ENCODE measurements at regions not wholly inside any gene's neighbourhood (a gene's known extent, or its start where the extent isn't known, plus 50 kb on each side); places are given as distances from the start of the nearest gene placed in this dataset.

- TF ChIP-seq POLR2A (IDR thresholded peaks at IDR 0.05; ENCODE audit: low read depth, low read length) (no peak), TAF1 (IDR thresholded peaks at IDR 0.05; ENCODE audit: low read depth, low read length) (no peak), POLR2AphosphoS5 (IDR thresholded peaks at IDR 0.05; ENCODE audit: low read depth, low read length) (no peak), PAX5 (IDR thresholded peaks at IDR 0.05; ENCODE audit: insufficient read depth, low read length, severe bottlenecking) (no peak), SPI1 (IDR thresholded peaks at IDR 0.05; ENCODE audit: low read depth, low read length) (no peak), POU2F2 (IDR thresholded peaks at IDR 0.05; ENCODE audit: low read depth, low read length) (no peak)
Observed at GRCh38 chr5:67612961-67613360, 416.4 kb upstream of the CD180 start.
